K562 (cell line): ENCODE measurements at regions not wholly inside any gene's neighbourhood (a gene's known extent, or its start where the extent isn't known, plus 50 kb on each side); places are given as distances from the start of the nearest gene placed in this dataset.

Source experiments
- ATAC-seq: fragments of 200-7000 bp; cut with Tn5 transposase; 3 replicates; pipeline ENCODE4 v1.9.1; 2020; ENCODE audit warnings: moderate library complexity
- BruUV-seq: library from RNA; stranded (reverse); fragments of 400-500 nt; replicated peaks from 2 replicates; lab custom pipeline; 2021; lab: Mats Ljungman, UMichigan
- CTCF ChIA-PET: fragments of 300-600 bp; formaldehyde crosslinking; extraction: SDS; loops from one replicate; lab custom pipeline; 2021; ENCODE audit warnings: low intra/inter-chr PET ratio; lab: Yijun Ruan, JAX
- POLR2A ChIA-PET: fragments of 300-600, 350-650 bp; sonication (Branson Sonifier 250); formaldehyde crosslinking; extraction: SDS; loops from one replicate; lab custom pipeline; 2021; ENCODE audit warnings: antibody characterized with exemption, inconsistent platforms; lab: Yijun Ruan, JAX
- DNase-seq, 4 experiments: peaks; one replicate each; pipeline versions ENCODE4 v3.0.0 to v3.0.0-alpha.2; 2011 to 2018; ENCODE audit warnings: low spot score in 3 of 4, mixed read lengths in 3 of 4; ENCODE audit errors: extremely low read depth in 1 of 4
- FAIRE-seq: peaks from 2 replicates; lab custom pipeline; 2011; peaks lifted over from hg19 to GRCh38; lab: Jason Lieb, UNC
- H2AFZ ChIP-seq: 2 replicates; pipeline ENCODE4 v1.6.0; 2011; ENCODE audit warnings: low read depth, low read length, control low read depth, inconsistent platforms
- H3K27ac ChIP-seq: fragments of 200-600 bp; 3 replicates; pipeline ENCODE4 v1.8.0; 2011; ENCODE audit warnings: low read depth, mild to moderate bottlenecking, control low read depth, inconsistent platforms, low read length, moderate library complexity, mixed read lengths; ENCODE audit errors: extremely low read depth
- H3K27me3 ChIP-seq, 2 experiments: fragments of 300-600 bp in 1 of 2; 2 replicates in 1 of 2; 3 replicates in 1 of 2; pipeline versions ENCODE4 v1.6.0 to v1.8.0; 2011; ENCODE audit warnings: inconsistent platforms in 2 of 2, low read length in 2 of 2, mild to moderate bottlenecking in 1 of 2, mixed read lengths in 1 of 2, moderate library complexity in 1 of 2; ENCODE audit not compliant: control insufficient read depth in 2 of 2, insufficient read depth in 2 of 2
- H3K36me3 ChIP-seq: fragments of 300-600 bp; 3 replicates; pipeline ENCODE4 v1.8.0; 2011; ENCODE audit warnings: mild to moderate bottlenecking, low read length, inconsistent platforms; ENCODE audit not compliant: control insufficient read depth, insufficient read depth
- H3K4me1 ChIP-seq, 2 experiments: fragments of 200-600 bp in 1 of 2; replicated peaks in 1 of 2; 2 replicates in 1 of 2; 3 replicates in 1 of 2; pipeline versions ENCODE4 v1.5.1 to v1.8.0; 2011; ENCODE audit warnings: inconsistent platforms in 2 of 2, low read length in 2 of 2, mild to moderate bottlenecking in 1 of 2, mixed read lengths in 1 of 2, moderate library complexity in 1 of 2; ENCODE audit not compliant: control insufficient read depth in 2 of 2, insufficient read depth in 2 of 2
- H3K4me2 ChIP-seq: 2 replicates; pipeline ENCODE4 v1.6.1; 2011; ENCODE audit warnings: low read length, control low read depth, inconsistent platforms, mixed read lengths; ENCODE audit not compliant: insufficient read depth
- H3K4me3 ChIP-seq: fragments of 200-600 bp; sonication (generic), shearing (Covaris generic); 2 replicates; pipeline ENCODE4 v1.5.1; 2016; ENCODE audit warnings: control low read depth, inconsistent platforms
- H3K79me2 ChIP-seq: fragments of 200-600 bp; 3 replicates; pipeline ENCODE4 v1.8.0; 2011; ENCODE audit warnings: low read length, inconsistent platforms; ENCODE audit not compliant: control insufficient read depth, insufficient read depth
- H3K9ac ChIP-seq, 2 experiments: 2 replicates each; pipeline versions ENCODE4 v1.6.0 to v1.6.1; 2011; ENCODE audit warnings: low read depth in 2 of 2, low read length in 2 of 2, control low read depth in 1 of 2, inconsistent platforms in 1 of 2, mild to moderate bottlenecking in 1 of 2, mixed read lengths in 1 of 2; ENCODE audit not compliant: insufficient read depth in 1 of 2
- H3K9me1 ChIP-seq: one replicate; pipeline ENCODE4 v1.6.0; 2011; ENCODE audit warnings: inconsistent platforms, mild to moderate bottlenecking, low read length, moderate library complexity; ENCODE audit not compliant: control insufficient read depth, insufficient read depth
- H3K9me3 ChIP-seq: replicated peaks from 2 replicates; pipeline ENCODE4 v1.5.1; 2011; ENCODE audit warnings: low read depth, low read length, inconsistent platforms; ENCODE audit not compliant: control insufficient read depth, insufficient read depth
- H4K20me1 ChIP-seq: replicated peaks from 2 replicates; pipeline ENCODE4 v1.6.1; 2011; ENCODE audit warnings: low read length, inconsistent platforms, mixed read lengths; ENCODE audit not compliant: control insufficient read depth, insufficient read depth
- ADNP ChIP-seq: fragments of 200-800 bp; sonication (Bioruptor generic); IDR thresholded peaks from 2 replicates; pipeline ENCODE4 v1.6.1; 2016; ENCODE audit warnings: missing genetic modification characterization, missing compliant biosample characterization
- ATF1 ChIP-seq, 2 experiments: fragments of 450-650 bp in 1 of 2; IDR thresholded peaks; 2 replicates each; pipeline ENCODE4 v1.6.1; 2016; ENCODE audit warnings: missing compliant biosample characterization in 1 of 2, missing genetic modification characterization in 1 of 2
- EP400 ChIP-seq: fragments of 450-650 bp; IDR thresholded peaks from 2 replicates; pipeline ENCODE4 v1.6.1; 2017; ENCODE audit warnings: antibody characterized with exemption, mild to moderate bottlenecking, moderate library complexity
- FOXA3 ChIP-seq, 2 experiments: fragments of 450-650 bp in 1 of 2; sonication (generic) in 1 of 2; formaldehyde crosslinking; IDR thresholded peaks in 1 of 2; conservative IDR thresholded peaks in 1 of 2; 2 replicates each; pipeline versions ENCODE4 v1.4.0 to v1.8.0; 2020 to 2022; ENCODE audit warnings: mild to moderate bottlenecking in 2 of 2, missing genetic modification reagents in 1 of 2
- GABPA ChIP-seq: fragments of 200-800 bp; sonication (Bioruptor generic); conservative IDR thresholded peaks from 2 replicates; pipeline ENCODE4 v1.6.1; 2016; ENCODE audit warnings: low read depth, missing genetic modification characterization, missing compliant biosample characterization
- GATAD2A ChIP-seq: fragments of 450-650 bp; IDR thresholded peaks from 2 replicates; pipeline ENCODE4 v1.6.1; 2017
- GTF2A2 ChIP-seq: IDR thresholded peaks from 2 replicates; pipeline ENCODE4 v1.6.1; 2016; ENCODE audit warnings: mild to moderate bottlenecking, missing genetic modification characterization, missing compliant biosample characterization
- GTF2F1 ChIP-seq: IDR thresholded peaks from 2 replicates; pipeline ENCODE4 v1.6.1; 2011; ENCODE audit warnings: low read depth, low read length, improper control_type of control experiment
- ID3 ChIP-seq, 2 experiments: fragments of 250-450 bp in 1 of 2; fragments of 450-650 bp in 1 of 2; sonication (Bioruptor Pico) in 1 of 2; IDR thresholded peaks; 2 replicates each; pipeline versions ENCODE4 v1.6.1 to v1.8.0; 2016 to 2021; ENCODE audit warnings: mild to moderate bottlenecking in 2 of 2, moderate library complexity in 2 of 2, missing compliant biosample characterization in 1 of 2, missing genetic modification characterization in 1 of 2
- LARP7 ChIP-seq: fragments of 450-650 bp; IDR thresholded peaks from 2 replicates; pipeline ENCODE4 v1.6.1; 2016
- MXI1 ChIP-seq: IDR thresholded peaks from 2 replicates; pipeline ENCODE4 v1.6.1; 2011; ENCODE audit warnings: low read depth, mild to moderate bottlenecking, improper control_type of control experiment, low read length
- NCOR1 ChIP-seq: fragments of 450-650 bp; IDR thresholded peaks from 2 replicates; pipeline ENCODE4 v1.6.1; 2016; ENCODE audit warnings: mild to moderate bottlenecking, moderate library complexity
- PTTG1 ChIP-seq: fragments of 450-650 bp; IDR thresholded peaks from 2 replicates; pipeline ENCODE4 v1.6.1; 2016; ENCODE audit warnings: low read depth, mild to moderate bottlenecking, missing genetic modification characterization, missing compliant biosample characterization
- SMAD1 ChIP-seq: fragments of 150-350 bp; IDR thresholded peaks from 2 replicates; pipeline ENCODE4 v1.6.1; 2014; ENCODE audit warnings: low read length, low read depth; ENCODE audit not compliant: partially characterized antibody
- TAF15 ChIP-seq: fragments of 200-400 bp; formaldehyde crosslinking; IDR thresholded peaks from 2 replicates; pipeline ENCODE4 v1.6.1; 2017; ENCODE audit warnings: mild to moderate bottlenecking, low read depth, low read length, moderate library complexity
- TFAP4 ChIP-seq: sonication (generic); formaldehyde crosslinking; IDR thresholded peaks from 2 replicates; pipeline ENCODE4 v1.8.0; 2022; ENCODE audit warnings: missing genetic modification reagents, mild to moderate bottlenecking, moderate library complexity, borderline replicate concordance
- ZNF41 ChIP-seq: fragments of 250-450 bp; sonication (Bioruptor Pico); conservative IDR thresholded peaks from 2 replicates; pipeline ENCODE4 v1.4.0; 2020; ENCODE audit warnings: mild to moderate bottlenecking
- WGBS: fragments of 100-300 bp; shearing (Covaris generic); methylation state at CpG from one replicate; pipeline ENCODE4 v1.1.6; 2016; ENCODE audit warnings: low coverage, mixed read lengths; ENCODE audit not compliant: insufficient coverage; ENCODE audit errors: missing lambda C conversion rate; 5-methylcytosine and 5-hydroxymethylcytosine counted together
- in situ Hi-C: fragments of 300-500 bp; cut with MboI; formaldehyde crosslinking; loops from 4 replicates; pipeline ENCODE4 v1.15.0; 2018; ENCODE audit warnings: inconsistent platforms, mixed read lengths
- intact Hi-C: fragments of 100-400 bp; cut with micrococcal nuclease; formaldehyde crosslinking; loops from 2 replicates; pipeline ENCODE4 v1.14.2; 2022

- no peak for TF ChIP-seq TFAP4 (CRISPR knock-in tag)
- TF ChIP-seq LARP7, result no peak
- no peak for TF ChIP-seq ATF1 (CRISPR knock-in tag; IDR thresholded peaks at IDR 0.05)
- no peak for TF ChIP-seq ATF1 (tag; IDR thresholded peaks at IDR 0.05)
- no peak for TF ChIP-seq EP400
- TF ChIP-seq GATAD2A, result no peak
- no peak for TF ChIP-seq ID3 (CRISPR knock-in tag; IDR thresholded peaks at IDR 0.05)
- no peak for TF ChIP-seq ID3 (tag; IDR thresholded peaks at IDR 0.05)
Measured at GRCh38 chr15:69806287-69806915, 291.3 kb downstream of the TLE3 start (continued).

- DNase-seq, result no peak
- WGBS, result 0% methylated on average over 5 of the region's 5 CpGs
- Histone ChIP-seq H2AFZ (no peak overlapping the region), H3K4me1 (no peaks in the 10 kb centered on the region), H4K20me1 (no peaks in the 10 kb centered on the region; the same call in 1 of the 2 replicates), H3K9me1 (no peaks in the 10 kb centered on the region), H3K9ac (no peak overlapping the region), H3K79me2 (no peaks in the 10 kb centered on the region), H3K27me3 (peaks cover 2 to 36% of the 10 kb centered on the region in 2 experiments; a peak in 3 of 5 replicates), H3K36me3 (no peaks in the 10 kb centered on the region), H3K9me3 (no peaks in the 10 kb centered on the region), H3K4me2 (no peak overlapping the region), H3K27ac (no peak overlapping the region), H3K4me3 (no peak overlapping the region)
- no peak for FAIRE-seq
- no TSS peak for BruUV-seq
- POLR2A ChIA-PET, result no interaction called here
- no peak for ATAC-seq
- intact Hi-C loops (no loop called here), in situ Hi-C loops (no loop called here)
- CTCF ChIA-PET, result no interaction called here
- TF ChIP-seq ZNF41 (CRISPR knock-in tag) (no peak), GABPA (no peak), FOXA3 (CRISPR knock-in tag; conservative IDR thresholded peaks at IDR 0.05 in 1 of 2, IDR thresholded peaks at IDR 0.05 in 1 of 2) (no peak), PTTG1 (tag) (no peak), TAF15 (no peak), GTF2A2 (tag) (no peak), GTF2F1 (no peak), SMAD1 (no peak), MXI1 (no peak), NCOR1 (no peak), ADNP (tag) (no peak)
Measured at GRCh38 chr15:69807721-69808120, 290.0 kb downstream of the TLE3 start.
